ENCODE measurements at regions not wholly inside any gene's neighbourhood (a gene's known extent, or its start where the extent isn't known, plus 50 kb on each side); places are given as distances from the start of the nearest gene placed in this dataset.

- TF ChIP-seq, protein P1, sequence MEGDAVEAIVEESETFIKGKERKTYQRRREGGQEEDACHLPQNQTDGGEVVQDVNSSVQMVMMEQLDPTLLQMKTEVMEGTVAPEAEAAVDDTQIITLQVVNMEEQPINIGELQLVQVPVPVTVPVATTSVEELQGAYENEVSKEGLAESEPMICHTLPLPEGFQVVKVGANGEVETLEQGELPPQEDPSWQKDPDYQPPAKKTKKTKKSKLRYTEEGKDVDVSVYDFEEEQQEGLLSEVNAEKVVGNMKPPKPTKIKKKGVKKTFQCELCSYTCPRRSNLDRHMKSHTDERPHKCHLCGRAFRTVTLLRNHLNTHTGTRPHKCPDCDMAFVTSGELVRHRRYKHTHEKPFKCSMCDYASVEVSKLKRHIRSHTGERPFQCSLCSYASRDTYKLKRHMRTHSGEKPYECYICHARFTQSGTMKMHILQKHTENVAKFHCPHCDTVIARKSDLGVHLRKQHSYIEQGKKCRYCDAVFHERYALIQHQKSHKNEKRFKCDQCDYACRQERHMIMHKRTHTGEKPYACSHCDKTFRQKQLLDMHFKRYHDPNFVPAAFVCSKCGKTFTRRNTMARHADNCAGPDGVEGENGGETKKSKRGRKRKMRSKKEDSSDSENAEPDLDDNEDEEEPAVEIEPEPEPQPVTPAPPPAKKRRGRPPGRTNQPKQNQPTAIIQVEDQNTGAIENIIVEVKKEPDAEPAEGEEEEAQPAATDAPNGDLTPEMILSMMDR (IDR thresholded peaks at IDR 0.05): no peak
- TF ChIP-seq POLR2A (IDR thresholded peaks at IDR 0.05): no peak
- no peak for TF ChIP-seq POLR2AphosphoS5 (IDR thresholded peaks at IDR 0.05)
Observed at GRCh38 chr1:166383635-166384346, 217.0 kb upstream of the FAM78B start.
